ENCODE measurements at regions not wholly inside any gene's neighbourhood (a gene's known extent, or its start where the extent isn't known, plus 50 kb on each side); places are given as distances from the start of the nearest gene placed in this dataset.

DNA sequence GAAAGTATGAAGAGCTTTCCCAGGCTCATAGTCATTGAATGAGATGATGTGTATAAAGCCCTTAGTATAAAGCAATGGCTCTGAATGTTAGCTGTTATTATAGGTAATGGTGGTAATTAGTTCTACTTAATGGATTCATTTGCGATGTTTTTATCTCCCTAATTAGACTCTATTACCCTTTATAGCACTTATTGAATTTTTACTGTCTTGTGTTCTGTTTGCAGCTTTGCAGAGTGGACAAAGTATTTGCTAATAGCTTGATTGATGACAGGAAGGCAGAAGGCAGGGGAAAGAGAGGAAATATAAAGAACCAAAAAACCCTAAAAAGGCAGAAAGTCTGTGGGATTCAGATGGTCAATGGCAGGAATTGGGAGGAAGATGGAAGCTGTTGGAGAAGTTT lies 524.4 kb upstream of the SPRY2 start:
- Histone ChIP-seq H3K4me3 (ENCODE audit: low read depth, low read length) (no peak overlapping the region), H3K27ac (ENCODE audit: extremely low read depth, low read depth, low read length) (no peak overlapping the region), H3K9me3 (ENCODE audit: control insufficient read depth, insufficient read depth, low read depth, low read length) (no peaks in the 10 kb centered on the region), H3K4me1 (ENCODE audit: control insufficient read depth, insufficient read depth, low read length) (no peaks in the 10 kb centered on the region), H3K36me3 (ENCODE audit: control insufficient read depth in 2 of 2, insufficient read depth in 1 of 2, low read length in 2 of 2) (no peaks in the 10 kb centered on the region)
- POLR2A ChIA-PET: no interaction called here
- CTCF ChIA-PET: no interaction called here
- TF ChIP-seq PRDM1 (tag by site-specific recombination; IDR thresholded peaks at IDR 0.05) (no peak), ZBTB20 (tag by site-specific recombination; IDR thresholded peaks at IDR 0.05) (no peak), HOXA7 (CRISPR knock-in tag; IDR thresholded peaks at IDR 0.05; ENCODE audit: borderline replicate concordance) (no peak), OVOL3 (tag by site-specific recombination; IDR thresholded peaks at IDR 0.05) (no peak), SP2 (tag by site-specific recombination; IDR thresholded peaks at IDR 0.05) (no peak)
- TF ChIP-seq, protein P1, sequence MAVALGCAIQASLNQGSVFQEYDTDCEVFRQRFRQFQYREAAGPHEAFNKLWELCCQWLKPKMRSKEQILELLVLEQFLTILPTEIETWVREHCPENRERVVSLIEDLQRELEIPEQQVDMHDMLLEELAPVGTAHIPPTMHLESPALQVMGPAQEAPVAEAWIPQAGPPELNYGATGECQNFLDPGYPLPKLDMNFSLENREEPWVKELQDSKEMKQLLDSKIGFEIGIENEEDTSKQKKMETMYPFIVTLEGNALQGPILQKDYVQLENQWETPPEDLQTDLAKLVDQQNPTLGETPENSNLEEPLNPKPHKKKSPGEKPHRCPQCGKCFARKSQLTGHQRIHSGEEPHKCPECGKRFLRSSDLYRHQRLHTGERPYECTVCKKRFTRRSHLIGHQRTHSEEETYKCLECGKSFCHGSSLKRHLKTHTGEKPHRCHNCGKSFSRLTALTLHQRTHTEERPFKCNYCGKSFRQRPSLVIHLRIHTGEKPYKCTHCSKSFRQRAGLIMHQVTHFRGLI (tag by site-specific recombination; IDR thresholded peaks at IDR 0.05): no peak
- TF ChIP-seq, protein P2, sequence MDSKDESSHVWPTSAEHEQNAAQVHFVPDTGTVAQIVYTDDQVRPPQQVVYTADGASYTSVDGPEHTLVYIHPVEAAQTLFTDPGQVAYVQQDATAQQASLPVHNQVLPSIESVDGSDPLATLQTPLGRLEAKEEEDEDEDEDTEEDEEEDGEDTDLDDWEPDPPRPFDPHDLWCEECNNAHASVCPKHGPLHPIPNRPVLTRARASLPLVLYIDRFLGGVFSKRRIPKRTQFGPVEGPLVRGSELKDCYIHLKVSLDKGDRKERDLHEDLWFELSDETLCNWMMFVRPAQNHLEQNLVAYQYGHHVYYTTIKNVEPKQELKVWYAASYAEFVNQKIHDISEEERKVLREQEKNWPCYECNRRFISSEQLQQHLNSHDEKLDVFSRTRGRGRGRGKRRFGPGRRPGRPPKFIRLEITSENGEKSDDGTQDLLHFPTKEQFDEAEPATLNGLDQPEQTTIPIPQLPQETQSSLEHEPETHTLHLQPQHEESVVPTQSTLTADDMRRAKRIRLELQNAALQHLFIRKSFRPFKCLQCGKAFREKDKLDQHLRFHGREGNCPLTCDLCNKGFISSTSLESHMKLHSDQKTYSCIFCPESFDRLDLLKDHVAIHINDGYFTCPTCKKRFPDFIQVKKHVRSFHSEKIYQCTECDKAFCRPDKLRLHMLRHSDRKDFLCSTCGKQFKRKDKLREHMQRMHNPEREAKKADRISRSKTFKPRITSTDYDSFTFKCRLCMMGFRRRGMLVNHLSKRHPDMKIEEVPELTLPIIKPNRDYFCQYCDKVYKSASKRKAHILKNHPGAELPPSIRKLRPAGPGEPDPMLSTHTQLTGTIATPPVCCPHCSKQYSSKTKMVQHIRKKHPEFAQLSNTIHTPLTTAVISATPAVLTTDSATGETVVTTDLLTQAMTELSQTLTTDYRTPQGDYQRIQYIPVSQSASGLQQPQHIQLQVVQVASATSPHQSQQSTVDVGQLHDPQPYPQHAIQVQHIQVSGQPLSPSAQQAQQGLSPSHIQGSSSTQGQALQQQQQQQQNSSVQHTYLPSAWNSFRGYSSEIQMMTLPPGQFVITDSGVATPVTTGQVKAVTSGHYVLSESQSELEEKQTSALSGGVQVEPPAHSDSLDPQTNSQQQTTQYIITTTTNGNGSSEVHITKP (tag by site-specific recombination; IDR thresholded peaks at IDR 0.05): no peak

DNA sequence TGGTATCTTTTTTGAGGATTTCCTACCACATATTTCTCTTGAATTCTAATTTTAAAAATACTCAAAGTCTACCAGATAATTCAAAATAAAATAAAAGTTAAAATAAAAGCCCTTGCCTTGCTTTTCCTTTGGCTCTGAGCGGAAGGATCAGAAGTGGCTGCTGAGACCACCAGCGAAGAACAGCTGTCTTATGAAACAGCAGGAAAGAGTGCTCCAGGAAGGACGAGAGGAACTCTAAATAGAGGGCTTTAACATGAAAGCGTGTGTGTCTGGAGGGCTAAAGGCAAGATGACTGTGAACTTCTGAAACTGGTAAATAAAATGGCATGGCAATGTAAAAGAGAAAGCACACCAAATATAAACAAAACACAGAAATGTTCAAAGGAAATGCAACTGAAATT lies 521.5 kb upstream of the SPRY2 start:
- no peak overlapping the region for H3K27ac ChIP-seq (ENCODE audit: extremely low read depth, low read depth, low read length)
- H3K4me3 ChIP-seq (ENCODE audit: low read depth, low read length): no peak overlapping the region
- ChIA-PET CTCF (no interaction called here), POLR2A (no interaction called here)
- H3K4me1 ChIP-seq (ENCODE audit: control insufficient read depth, insufficient read depth, low read length): no peaks in the 10 kb centered on the region
- no peaks in the 10 kb centered on the region for H3K36me3 ChIP-seq (ENCODE audit: control insufficient read depth in 2 of 2, insufficient read depth in 1 of 2, low read length in 2 of 2)
- no peaks in the 10 kb centered on the region for H3K9me3 ChIP-seq (ENCODE audit: control insufficient read depth, insufficient read depth, low read depth, low read length)
- TF ChIP-seq ZIC2 (tag by site-specific recombination; IDR thresholded peaks at IDR 0.05) (no peak), ZNF670 (tag by site-specific recombination; IDR thresholded peaks at IDR 0.05; ENCODE audit: low read depth) (no peak), HOXC10 (CRISPR knock-in tag; IDR thresholded peaks at IDR 0.05) (no peak), GLI4 (tag by site-specific recombination; IDR thresholded peaks at IDR 0.05) (no peak), ZNF558 (tag by site-specific recombination; IDR thresholded peaks at IDR 0.05) (no peak), ZSCAN16 (tag by site-specific recombination; IDR thresholded peaks at IDR 0.05) (no peak), ZNF707 (tag by site-specific recombination; IDR thresholded peaks at IDR 0.05) (no peak), ZNF248 (tag by site-specific recombination; IDR thresholded peaks at IDR 0.05) (no peak), ZNF23 (tag by site-specific recombination; IDR thresholded peaks at IDR 0.05; ENCODE audit: borderline replicate concordance) (no peak)
- TF ChIP-seq, protein P2 (tag by site-specific recombination; IDR thresholded peaks at IDR 0.05): no peak
- TF ChIP-seq, protein P3, sequence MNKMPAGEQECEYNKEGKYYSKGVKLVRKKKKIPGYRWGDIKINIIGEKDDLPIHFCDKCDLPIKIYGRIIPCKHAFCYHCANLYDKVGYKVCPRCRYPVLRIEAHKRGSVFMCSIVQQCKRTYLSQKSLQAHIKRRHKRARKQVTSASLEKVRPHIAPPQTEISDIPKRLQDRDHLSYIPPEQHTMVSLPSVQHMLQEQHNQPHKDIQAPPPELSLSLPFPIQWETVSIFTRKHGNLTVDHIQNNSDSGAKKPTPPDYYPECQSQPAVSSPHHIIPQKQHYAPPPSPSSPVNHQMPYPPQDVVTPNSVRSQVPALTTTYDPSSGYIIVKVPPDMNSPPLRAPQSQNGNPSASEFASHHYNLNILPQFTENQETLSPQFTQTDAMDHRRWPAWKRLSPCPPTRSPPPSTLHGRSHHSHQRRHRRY (tag by site-specific recombination; IDR thresholded peaks at IDR 0.05): no peak
- TF ChIP-seq, protein P4, sequence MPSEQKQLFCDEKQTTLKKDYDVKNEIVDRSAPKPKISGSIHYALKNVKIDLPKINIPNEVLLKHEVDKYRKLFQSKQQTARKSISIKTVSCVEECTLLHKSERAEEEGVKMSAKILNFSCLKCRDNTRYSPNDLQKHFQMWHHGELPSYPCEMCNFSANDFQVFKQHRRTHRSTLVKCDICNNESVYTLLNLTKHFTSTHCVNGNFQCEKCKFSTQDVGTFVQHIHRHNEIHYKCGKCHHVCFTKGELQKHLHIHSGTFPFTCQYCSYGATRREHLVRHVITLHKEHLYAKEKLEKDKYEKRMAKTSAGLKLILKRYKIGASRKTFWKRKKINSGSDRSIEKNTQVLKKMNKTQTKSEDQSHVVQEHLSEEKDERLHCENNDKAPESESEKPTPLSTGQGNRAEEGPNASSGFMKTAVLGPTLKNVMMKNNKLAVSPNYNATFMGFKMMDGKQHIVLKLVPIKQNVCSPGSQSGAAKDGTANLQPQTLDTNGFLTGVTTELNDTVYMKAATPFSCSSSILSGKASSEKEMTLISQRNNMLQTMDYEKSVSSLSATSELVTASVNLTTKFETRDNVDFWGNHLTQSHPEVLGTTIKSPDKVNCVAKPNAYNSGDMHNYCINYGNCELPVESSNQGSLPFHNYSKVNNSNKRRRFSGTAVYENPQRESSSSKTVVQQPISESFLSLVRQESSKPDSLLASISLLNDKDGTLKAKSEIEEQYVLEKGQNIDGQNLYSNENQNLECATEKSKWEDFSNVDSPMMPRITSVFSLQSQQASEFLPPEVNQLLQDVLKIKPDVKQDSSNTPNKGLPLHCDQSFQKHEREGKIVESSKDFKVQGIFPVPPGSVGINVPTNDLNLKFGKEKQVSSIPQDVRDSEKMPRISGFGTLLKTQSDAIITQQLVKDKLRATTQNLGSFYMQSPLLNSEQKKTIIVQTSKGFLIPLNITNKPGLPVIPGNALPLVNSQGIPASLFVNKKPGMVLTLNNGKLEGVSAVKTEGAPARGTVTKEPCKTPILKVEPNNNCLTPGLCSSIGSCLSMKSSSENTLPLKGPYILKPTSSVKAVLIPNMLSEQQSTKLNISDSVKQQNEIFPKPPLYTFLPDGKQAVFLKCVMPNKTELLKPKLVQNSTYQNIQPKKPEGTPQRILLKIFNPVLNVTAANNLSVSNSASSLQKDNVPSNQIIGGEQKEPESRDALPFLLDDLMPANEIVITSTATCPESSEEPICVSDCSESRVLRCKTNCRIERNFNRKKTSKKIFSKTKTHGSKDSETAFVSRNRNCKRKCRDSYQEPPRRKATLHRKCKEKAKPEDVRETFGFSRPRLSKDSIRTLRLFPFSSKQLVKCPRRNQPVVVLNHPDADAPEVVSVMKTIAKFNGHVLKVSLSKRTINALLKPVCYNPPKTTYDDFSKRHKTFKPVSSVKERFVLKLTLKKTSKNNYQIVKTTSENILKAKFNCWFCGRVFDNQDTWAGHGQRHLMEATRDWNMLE (tag by site-specific recombination; conservative IDR thresholded peaks at IDR 0.05; ENCODE audit: low read depth): no peak
- TF ChIP-seq, protein P5, sequence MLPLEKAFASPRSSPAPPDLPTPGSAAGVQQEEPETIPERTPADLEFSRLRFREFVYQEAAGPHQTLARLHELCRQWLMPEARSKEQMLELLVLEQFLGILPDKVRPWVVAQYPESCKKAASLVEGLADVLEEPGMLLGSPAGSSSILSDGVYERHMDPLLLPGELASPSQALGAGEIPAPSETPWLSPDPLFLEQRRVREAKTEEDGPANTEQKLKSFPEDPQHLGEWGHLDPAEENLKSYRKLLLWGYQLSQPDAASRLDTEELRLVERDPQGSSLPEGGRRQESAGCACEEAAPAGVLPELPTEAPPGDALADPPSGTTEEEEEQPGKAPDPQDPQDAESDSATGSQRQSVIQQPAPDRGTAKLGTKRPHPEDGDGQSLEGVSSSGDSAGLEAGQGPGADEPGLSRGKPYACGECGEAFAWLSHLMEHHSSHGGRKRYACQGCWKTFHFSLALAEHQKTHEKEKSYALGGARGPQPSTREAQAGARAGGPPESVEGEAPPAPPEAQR (tag by site-specific recombination; IDR thresholded peaks at IDR 0.05): no peak
